PC-3 (cell line): ENCODE measurements at regions not wholly inside any gene's neighbourhood (a gene's known extent, or its start where the extent isn't known, plus 50 kb on each side); places are given as distances from the start of the nearest gene placed in this dataset.

Source experiments
- CTCF ChIP-seq: fragments of 300-600 bp; sonication (generic); conservative IDR thresholded peaks from 2 replicates; pipeline ENCODE4 v1.5.1; 2017; ENCODE audit warnings: antibody characterized with exemption, low read depth, mild to moderate bottlenecking, low read length
- EZH2 ChIP-seq: fragments of 300-600 bp; sonication (generic); IDR thresholded peaks from one replicate; pipeline ENCODE4 v1.6.1; 2017; ENCODE audit warnings: antibody characterized with exemption, mild to moderate bottlenecking, low read length; ENCODE audit not compliant: unreplicated experiment
- EZH2phosphoT487 ChIP-seq: fragments of 300-600 bp; sonication (generic); IDR thresholded peaks from 2 replicates; pipeline ENCODE4 v1.6.1; 2018; ENCODE audit warnings: mild to moderate bottlenecking, antibody characterized with exemption, low read length, borderline replicate concordance

GRCh38 chr20:11083841-11084240, 410.0 kb upstream of the JAG1 start:
- TF ChIP-seq CTCF: no peak
- TF ChIP-seq EZH2phosphoT487: no peak
- no peak for TF ChIP-seq EZH2
